Activated T-helper 1 cell treated with anti-CD3 and anti-CD28 coated beads, Interleukin-12 subunit alpha, Interleukin-12 subunit beta, Interleukin-2, Interleukin-4 antibody, amounts not matched to agents 30 ng/mL and 10 ng/mL and 1 ng/mL, durations not matched to agents 14 hours and 24 hours and 36 hours (primary cell): ENCODE measurements at regions not wholly inside any gene's neighbourhood (a gene's known extent, or its start where the extent isn't known, plus 50 kb on each side); places are given as distances from the start of the nearest gene placed in this dataset.

ENCODE experiments used
- DNase-seq: peaks from one replicate; pipeline ENCODE4 v3.0.0; 2021; ENCODE audit warnings: low spot score
- H3K27ac Mint-ChIP-seq: one replicate; pipeline ENCODE4 v1.8.0; 2021; ENCODE audit warnings: mild to moderate bottlenecking, mixed read lengths
- H3K27me3 Mint-ChIP-seq: one replicate; pipeline ENCODE4 v1.8.0; 2022; ENCODE audit warnings: mild to moderate bottlenecking, moderate library complexity, mixed read lengths; ENCODE audit not compliant: insufficient read depth
- H3K36me3 Mint-ChIP-seq: one replicate; pipeline ENCODE4 v1.8.0; 2021; ENCODE audit warnings: low read depth, mixed read lengths
- H3K4me1 Mint-ChIP-seq: one replicate; pipeline ENCODE4 v1.8.0; 2021; ENCODE audit warnings: low read depth, mixed read lengths
- H3K4me3 Mint-ChIP-seq: one replicate; pipeline ENCODE4 v1.8.0; 2021; ENCODE audit warnings: mild to moderate bottlenecking, moderate library complexity, mixed read lengths
- H3K9me3 Mint-ChIP-seq: one replicate; pipeline ENCODE4 v1.8.0; 2021; ENCODE audit warnings: mixed read lengths
- intact Hi-C: fragments of 100-400 bp; cut with micrococcal nuclease; formaldehyde crosslinking; loops from one replicate; pipeline ENCODE4 v1.15.1; 2024

DNA sequence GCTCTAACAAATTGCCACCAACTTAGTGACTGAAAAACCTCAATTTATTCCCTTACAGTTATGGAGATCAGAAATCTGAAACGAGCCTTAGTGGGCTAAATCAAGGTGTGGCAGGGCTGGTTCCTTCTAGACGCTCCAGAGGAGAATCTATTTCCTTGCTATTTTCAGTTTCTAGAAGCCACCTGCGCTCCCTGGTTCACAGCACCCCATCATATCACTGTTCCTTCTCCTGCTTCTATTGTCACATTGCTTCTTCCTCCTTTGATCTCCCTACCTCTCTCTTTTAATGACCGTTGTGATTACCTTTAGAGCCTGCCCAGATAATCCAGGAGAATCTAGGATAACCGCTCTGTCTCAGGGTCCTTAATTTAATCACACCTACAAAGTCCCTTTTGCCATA is 596.6 kb downstream of the PLCL1 start:
- Mint-ChIP-seq H3K4me1 (no peaks in the 10 kb centered on the region), H3K9me3 (no peaks in the 10 kb centered on the region), H3K36me3 (no peaks in the 10 kb centered on the region), H3K4me3 (no peak overlapping the region), H3K27me3 (peaks cover 2% of the 10 kb centered on the region), H3K27ac (no peak overlapping the region)
- intact Hi-C loops: no loop called here
- DNase-seq: no peak

DNA sequence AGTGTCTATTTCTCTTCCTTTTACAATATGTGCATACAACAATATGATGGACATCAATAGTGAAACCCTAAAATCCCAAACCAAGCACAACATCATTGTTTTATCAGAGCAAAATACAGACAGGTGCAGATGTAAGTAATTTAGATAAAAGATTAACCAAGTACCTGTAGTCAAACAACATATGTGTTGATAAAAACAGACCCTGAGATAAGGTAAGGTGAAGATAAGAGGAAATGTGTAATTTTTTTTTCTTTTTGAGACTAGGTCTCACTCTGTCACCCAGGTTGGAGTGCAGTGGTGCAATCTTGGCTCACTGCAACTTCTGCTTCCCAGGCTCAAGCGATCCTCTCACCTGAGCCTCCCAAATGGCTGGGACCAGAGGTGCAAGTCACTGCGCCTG is 589.8 kb downstream of the PLCL1 start:
- Mint-ChIP-seq H3K27ac (no peak overlapping the region), H3K4me1 (no peaks in the 10 kb centered on the region), H3K4me3 (no peak overlapping the region), H3K9me3 (no peaks in the 10 kb centered on the region), H3K27me3 (peaks cover 2% of the 10 kb centered on the region), H3K36me3 (no peaks in the 10 kb centered on the region)
- intact Hi-C loops: no loop called here
- no peak for DNase-seq

DNA sequence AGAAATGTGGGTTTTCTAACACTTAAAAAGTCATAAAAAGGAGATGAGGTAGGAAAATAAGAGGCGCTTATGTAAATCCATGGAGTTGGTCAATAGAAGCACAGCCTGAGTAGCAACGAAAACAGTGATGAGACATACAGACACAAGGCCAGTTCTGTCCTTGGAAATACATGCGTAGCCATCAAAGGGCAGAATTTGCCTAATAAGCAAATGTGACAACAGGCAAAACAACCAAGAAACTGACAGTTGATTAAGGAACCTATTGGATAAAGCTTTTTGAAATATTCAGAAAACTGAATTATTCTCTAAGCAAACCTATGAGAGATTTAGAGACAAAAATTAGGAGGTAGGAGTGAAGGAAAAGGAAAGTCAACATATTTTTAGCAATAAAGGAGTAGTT is 586.3 kb downstream of the PLCL1 start:
- Mint-ChIP-seq H3K4me1 (no peaks in the 10 kb centered on the region), H3K9me3 (no peaks in the 10 kb centered on the region), H3K4me3 (no peak overlapping the region), H3K27me3 (no peaks in the 10 kb centered on the region), H3K27ac (no peak overlapping the region), H3K36me3 (no peaks in the 10 kb centered on the region)
- intact Hi-C loops: no loop called here
- no peak for DNase-seq

DNA sequence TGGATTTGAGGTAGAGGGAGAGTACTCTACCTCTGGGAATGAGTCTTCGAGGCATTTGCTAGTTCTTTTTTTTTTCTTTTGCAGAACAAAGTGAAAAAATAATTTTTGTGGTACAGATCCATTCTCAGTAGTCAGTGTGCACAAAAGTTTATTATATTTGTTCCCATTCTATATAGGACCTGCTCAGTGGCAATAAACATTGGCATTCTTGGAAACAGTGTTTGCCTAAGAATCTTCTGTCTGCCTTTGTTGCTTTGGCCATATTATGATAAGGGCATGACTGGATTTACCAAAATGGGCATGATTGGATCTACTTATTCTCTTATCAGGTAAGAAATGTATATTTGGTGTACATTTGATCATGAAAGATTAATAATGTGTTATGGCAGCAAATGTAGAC is 583.3 kb downstream of the PLCL1 start:
- Mint-ChIP-seq H3K4me3 (no peak overlapping the region), H3K4me1 (no peaks in the 10 kb centered on the region), H3K27ac (no peak overlapping the region), H3K27me3 (no peaks in the 10 kb centered on the region), H3K36me3 (no peaks in the 10 kb centered on the region), H3K9me3 (no peaks in the 10 kb centered on the region)
- intact Hi-C loops: no loop called here
- DNase-seq: no peak

DNA sequence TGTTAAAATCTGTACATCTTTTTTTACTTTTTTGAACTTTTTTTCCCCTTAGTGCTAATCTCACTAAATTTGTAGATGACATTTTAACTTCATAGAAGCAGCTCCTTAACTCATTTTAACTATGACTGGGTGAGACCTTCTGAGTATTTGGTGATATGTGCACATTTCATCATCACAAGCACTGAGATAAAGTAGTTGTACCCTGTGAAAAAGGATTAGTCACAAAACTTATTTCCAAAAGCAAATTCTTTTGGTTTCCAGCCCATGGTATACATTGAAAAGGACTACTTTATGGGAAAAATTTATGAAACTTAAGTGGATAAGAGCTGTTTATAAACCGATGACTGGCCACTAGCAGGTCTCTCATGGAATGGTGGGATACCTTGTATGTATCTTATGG is 581.5 kb downstream of the PLCL1 start:
- intact Hi-C loops: no loop called here
- Mint-ChIP-seq H3K27me3 (no peaks in the 10 kb centered on the region), H3K9me3 (no peaks in the 10 kb centered on the region), H3K27ac (no peak overlapping the region), H3K36me3 (no peaks in the 10 kb centered on the region), H3K4me1 (no peaks in the 10 kb centered on the region), H3K4me3 (no peak overlapping the region)
- DNase-seq: no peak

DNA sequence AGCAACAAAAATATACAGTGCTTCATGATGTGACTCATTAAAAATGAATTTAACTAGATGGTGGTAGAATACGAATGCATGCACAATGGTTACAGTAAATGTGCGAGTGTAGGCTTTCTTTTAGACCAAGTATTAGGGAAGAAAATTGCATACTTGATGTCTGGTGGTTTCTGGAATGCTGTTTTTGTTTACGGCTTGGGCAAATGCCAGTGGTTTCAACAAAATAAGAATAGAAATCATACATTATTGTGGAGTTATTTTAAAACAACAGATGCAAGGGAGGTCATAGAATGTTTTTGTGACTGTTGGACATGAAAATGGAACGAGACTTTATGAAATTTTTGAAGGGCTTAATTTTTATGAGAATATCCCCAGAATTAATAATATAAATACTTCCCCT is 580.9 kb downstream of the PLCL1 start:
- Mint-ChIP-seq H3K9me3 (no peaks in the 10 kb centered on the region), H3K27ac (no peak overlapping the region), H3K4me1 (no peaks in the 10 kb centered on the region), H3K27me3 (no peaks in the 10 kb centered on the region), H3K36me3 (no peaks in the 10 kb centered on the region), H3K4me3 (no peak overlapping the region)
- intact Hi-C loops: no loop called here
- DNase-seq: no peak

DNA sequence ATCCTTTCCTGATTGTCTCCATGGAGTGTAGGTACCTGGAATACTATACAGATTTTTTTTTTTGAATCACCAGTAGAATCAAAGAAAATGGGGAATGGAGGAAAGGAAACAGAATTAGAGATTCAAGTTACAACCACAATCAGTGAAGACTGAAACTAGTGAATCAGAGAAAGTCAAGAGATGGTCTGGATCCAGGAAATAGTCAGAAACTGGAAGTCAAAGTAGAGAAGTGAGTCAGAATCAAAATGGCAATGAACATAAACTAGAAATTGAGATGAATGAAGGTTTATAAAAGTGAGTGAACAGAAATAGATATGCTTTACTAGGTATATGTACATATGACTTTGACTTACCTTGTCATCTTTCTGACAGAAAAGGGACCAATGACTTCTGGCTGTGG is 579.0 kb downstream of the PLCL1 start:
- DNase-seq: no peak
- Mint-ChIP-seq H3K4me1 (no peaks in the 10 kb centered on the region), H3K27me3 (no peaks in the 10 kb centered on the region), H3K36me3 (no peaks in the 10 kb centered on the region), H3K27ac (no peak overlapping the region), H3K4me3 (no peak overlapping the region), H3K9me3 (no peaks in the 10 kb centered on the region)
- intact Hi-C loops: no loop called here

DNA sequence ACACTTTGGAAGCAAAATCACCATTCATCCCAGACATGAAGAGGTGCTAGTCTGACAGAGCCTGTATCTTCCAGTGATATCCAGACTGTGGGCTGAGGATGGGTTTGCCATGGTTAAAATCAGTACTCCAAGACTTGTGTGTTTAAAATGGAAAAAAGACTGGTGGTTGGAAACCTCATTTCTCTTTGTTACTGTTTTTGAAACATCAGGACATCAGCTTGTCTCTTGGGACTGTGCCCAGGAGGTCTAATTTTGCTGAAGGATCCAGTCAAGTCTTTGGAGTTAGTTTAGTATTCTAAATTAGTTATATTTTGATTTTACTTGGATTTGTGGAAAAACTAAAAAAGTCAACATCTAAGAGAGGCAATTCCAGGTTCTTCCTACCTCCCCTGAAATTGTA is 578.4 kb downstream of the PLCL1 start:
- Mint-ChIP-seq H3K9me3 (no peaks in the 10 kb centered on the region), H3K4me1 (no peaks in the 10 kb centered on the region), H3K27me3 (no peaks in the 10 kb centered on the region), H3K36me3 (no peaks in the 10 kb centered on the region), H3K4me3 (no peak overlapping the region), H3K27ac (no peak overlapping the region)
- DNase-seq: no peak
- intact Hi-C loops: no loop called here

DNA sequence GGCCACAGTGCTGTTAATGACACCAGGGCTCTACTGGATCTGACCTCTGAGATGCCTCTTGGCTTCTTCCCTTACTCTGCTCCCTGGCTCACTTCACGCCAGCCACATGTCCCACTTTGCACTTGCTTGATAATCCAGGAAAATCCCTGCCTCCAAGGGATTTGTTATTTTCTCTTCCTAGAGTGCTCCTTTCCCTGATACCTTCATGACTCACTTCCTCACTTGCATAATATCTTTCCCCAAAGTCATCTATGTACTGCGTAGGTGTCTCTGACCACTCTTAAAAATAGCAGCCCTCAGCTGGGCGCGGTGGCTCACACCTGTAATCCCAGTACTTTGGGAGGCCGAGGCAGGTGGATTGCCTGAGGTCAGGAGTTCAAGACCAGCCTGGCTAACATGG is 572.3 kb downstream of the PLCL1 start:
- intact Hi-C loops: no loop called here

DNA sequence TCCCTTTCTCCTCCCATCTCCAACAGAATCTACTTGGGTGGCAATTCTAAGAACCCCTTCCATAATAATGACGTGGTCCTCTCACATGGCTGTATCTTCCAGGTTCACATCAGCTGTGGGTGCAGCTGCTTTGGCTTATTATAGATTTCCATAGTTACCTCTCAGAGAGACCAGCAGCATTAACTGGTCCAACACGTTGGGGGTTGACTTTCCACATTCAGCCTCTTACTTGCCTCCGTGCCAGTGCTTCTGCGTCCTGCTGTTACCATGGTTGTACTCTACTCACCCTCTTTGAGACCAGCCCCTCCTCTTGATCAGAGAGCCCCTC is 570.7 kb downstream of the PLCL1 start:
- H3K4me3 Mint-ChIP-seq: no peak overlapping the region
- DNase-seq: no peak
- no peaks in the 10 kb centered on the region for H3K9me3 Mint-ChIP-seq
- no peak overlapping the region for H3K27ac Mint-ChIP-seq
- no peaks in the 10 kb centered on the region for H3K36me3 Mint-ChIP-seq
- peaks cover 18% of the 10 kb centered on the region for H3K27me3 Mint-ChIP-seq
- intact Hi-C loops: no loop called here
- peaks cover 10% of the 10 kb centered on the region for H3K4me1 Mint-ChIP-seq

More for the DNA sequence above, 572.3 kb downstream of the PLCL1 start:
- Mint-ChIP-seq H3K9me3 (no peaks in the 10 kb centered on the region), H3K4me3 (no peak overlapping the region), H3K36me3 (no peaks in the 10 kb centered on the region), H3K4me1 (peaks cover 8% of the 10 kb centered on the region), H3K27ac (no peak overlapping the region), H3K27me3 (peaks cover 8% of the 10 kb centered on the region)
- no peak for DNase-seq

DNA sequence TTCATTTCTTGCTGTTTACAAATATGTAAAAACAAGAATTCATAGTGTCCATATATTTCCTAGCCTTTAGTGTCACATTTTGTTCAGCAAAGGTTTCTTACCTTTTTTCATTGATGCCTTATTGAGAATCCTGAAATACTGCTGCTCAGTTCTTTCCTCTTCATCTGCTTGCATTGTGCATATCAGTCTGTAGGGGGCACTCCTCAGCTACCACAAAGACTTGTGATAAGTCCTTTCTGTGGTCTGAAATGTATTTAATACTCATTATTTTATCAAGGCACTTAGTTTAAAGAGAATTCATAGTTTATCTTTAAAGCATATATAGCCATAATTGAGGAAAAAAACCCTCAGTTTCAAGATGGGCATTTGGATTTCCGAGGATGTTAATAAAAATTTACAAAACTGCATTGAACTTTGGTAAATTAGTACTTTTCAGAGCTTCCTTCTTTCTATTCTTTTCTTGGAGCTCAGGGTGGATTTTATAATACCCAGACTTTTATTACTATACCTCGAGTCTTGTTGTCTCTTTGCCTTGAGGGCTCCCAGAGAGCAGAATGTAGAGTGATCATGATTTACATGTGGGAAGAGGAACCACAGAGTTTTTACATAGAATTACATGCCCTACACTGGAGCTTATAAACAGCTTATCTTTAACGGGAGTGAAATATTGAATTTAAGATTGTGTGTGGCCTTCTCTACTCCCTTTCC is 570.1 kb downstream of the PLCL1 start:
- Mint-ChIP-seq H3K4me1 (peaks cover 10% of the 10 kb centered on the region), H3K27ac (no peak overlapping the region), H3K27me3 (peaks cover 18% of the 10 kb centered on the region), H3K4me3 (no peak overlapping the region), H3K36me3 (no peaks in the 10 kb centered on the region), H3K9me3 (no peaks in the 10 kb centered on the region)
- intact Hi-C loops: no loop called here
- no peak for DNase-seq

DNA sequence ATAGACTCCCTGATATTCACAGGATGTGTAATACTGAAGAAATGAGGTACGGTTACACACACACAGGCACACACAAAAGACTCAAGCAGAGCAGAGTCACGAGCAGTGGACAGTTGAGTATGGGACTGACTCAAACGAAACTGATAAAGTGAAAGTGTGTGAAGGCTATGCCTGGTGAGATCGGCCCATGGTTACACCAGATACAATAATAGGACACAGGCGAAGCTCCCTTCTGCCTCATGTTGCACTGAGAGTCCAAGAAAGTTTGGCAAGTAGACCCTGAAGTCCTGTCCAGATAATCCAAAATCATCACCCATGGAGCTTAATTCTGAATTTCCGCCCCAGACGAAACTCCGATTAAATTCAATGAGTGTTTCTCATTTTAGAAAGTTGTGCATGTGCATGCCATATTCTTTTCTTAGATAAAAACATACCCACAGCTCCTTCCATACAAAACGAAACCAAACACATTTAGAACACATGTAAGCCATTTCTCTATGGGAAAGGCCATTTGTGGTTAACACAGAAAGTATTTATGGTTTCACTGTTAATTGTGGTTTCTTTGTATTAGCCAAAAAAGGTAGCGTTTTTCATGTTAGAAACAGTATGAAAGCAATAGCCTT is 567.6 kb downstream of the PLCL1 start:
- intact Hi-C loops: no loop called here

DNA sequence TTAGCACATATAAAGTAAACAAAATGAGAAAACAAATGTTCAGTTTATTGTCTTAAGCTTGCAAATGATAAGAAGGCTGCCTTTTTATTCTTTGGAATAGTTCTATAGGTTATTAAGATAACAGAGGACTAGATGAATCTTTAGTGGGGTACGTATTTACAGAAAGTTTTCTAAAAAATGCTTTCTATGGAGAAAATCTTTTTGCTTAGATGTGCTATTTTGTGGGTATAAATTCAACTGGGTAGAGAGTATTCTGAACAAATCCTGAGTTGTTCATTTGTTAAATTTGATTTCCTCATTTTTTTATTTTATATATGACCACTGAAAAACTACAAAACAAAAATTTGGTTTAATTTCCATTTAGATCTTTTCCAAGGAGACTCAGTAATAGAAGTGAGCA is 566.9 kb downstream of the PLCL1 start:
- intact Hi-C loops: no loop called here
- Mint-ChIP-seq H3K27me3 (peaks cover 25% of the 10 kb centered on the region), H3K9me3 (no peaks in the 10 kb centered on the region), H3K4me1 (peaks cover 10% of the 10 kb centered on the region), H3K4me3 (no peak overlapping the region), H3K36me3 (no peaks in the 10 kb centered on the region), H3K27ac (no peak overlapping the region)
- no peak for DNase-seq

More for the DNA sequence above, 567.6 kb downstream of the PLCL1 start:
- H3K36me3 Mint-ChIP-seq: no peaks in the 10 kb centered on the region
- peaks cover 10% of the 10 kb centered on the region for H3K4me1 Mint-ChIP-seq
- no peak overlapping the region for H3K27ac Mint-ChIP-seq
- no peak for DNase-seq
- no peaks in the 10 kb centered on the region for H3K9me3 Mint-ChIP-seq
- peaks cover 22% of the 10 kb centered on the region for H3K27me3 Mint-ChIP-seq
- H3K4me3 Mint-ChIP-seq: no peak overlapping the region

DNA sequence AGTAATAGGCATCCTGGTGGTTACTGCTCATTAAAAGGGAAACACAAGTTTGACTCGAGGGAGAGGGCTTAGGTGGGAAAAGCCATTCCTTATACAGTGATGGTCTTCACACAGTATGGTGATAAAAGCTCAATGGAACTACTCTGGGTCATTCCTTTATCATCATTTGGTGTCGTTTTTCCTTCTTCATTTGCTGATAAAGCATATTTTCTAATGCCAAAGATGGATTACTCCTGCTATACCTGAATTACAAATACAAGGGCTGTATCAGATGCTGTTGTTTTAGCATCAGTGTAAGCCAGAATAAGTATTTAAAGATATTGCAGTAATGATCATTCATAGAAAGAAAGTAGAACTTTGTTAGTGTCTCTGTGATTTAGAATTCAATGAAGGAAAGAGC is 563.7 kb downstream of the PLCL1 start:
- intact Hi-C loops: no loop called here
- Mint-ChIP-seq H3K4me3 (no peak overlapping the region), H3K9me3 (no peaks in the 10 kb centered on the region), H3K36me3 (no peaks in the 10 kb centered on the region), H3K27me3 (peaks cover 21% of the 10 kb centered on the region), H3K4me1 (peaks cover 10% of the 10 kb centered on the region), H3K27ac (no peak overlapping the region)
- no peak for DNase-seq
